ENCODE measurements at regions not wholly inside any gene's neighbourhood (a gene's known extent, or its start where the extent isn't known, plus 50 kb on each side); places are given as distances from the start of the nearest gene placed in this dataset.

GRCh38 chr22:22978637-22979036 lies 91.0 kb downstream of the IGLL5 start:
- DNase-seq (ENCODE audit: low read depth, low spot score) (no peak), ATAC-seq (no peak)
- Histone ChIP-seq H3K4me3 (ENCODE audit: low read depth in 2 of 2, low read length in 2 of 2) (no peak overlapping the region), H3K4me1 (ENCODE audit: control insufficient read depth, insufficient read depth, low read length) (no peaks in the 10 kb centered on the region), H3K27ac (ENCODE audit: low read length) (no peak overlapping the region), H3K36me3 (ENCODE audit: control insufficient read depth, insufficient read depth, low read length) (no peaks in the 10 kb centered on the region), H3K27me3 (ENCODE audit: control insufficient read depth, insufficient read depth, low read length) (no peaks in the 10 kb centered on the region), H3K9me3 (ENCODE audit: control insufficient read depth, insufficient read depth, low read depth, low read length) (peaks cover 12% of the 10 kb centered on the region; the same call in 1 of the 2 replicates)
- intact Hi-C loops (cut with micrococcal nuclease; ENCODE audit: unreplicated experiment) = no loop called here
- no TSS peak for BruUV-seq (replicated peaks)
- ChIA-PET POLR2A (no interaction called here), CTCF (no interaction called here)
- in situ Hi-C loops (cut with HindIII; ENCODE audit: low pct_unique_long_range_greater_than_20kb, low sequenced_read_pairs) = no loop called here
- TF ChIP-seq SIN3A (IDR thresholded peaks at IDR 0.05; ENCODE audit: borderline replicate concordance, insufficient read depth, low read depth, low read length) (no peak), POLR2AphosphoS5 (IDR thresholded peaks at IDR 0.05; ENCODE audit: low read depth, low read length) (no peak), REST (IDR thresholded peaks at IDR 0.05; ENCODE audit: insufficient read depth in 1 of 2, low read depth in 2 of 2, low read length in 1 of 2) (no peak), TCF7L2 (IDR thresholded peaks at IDR 0.05; ENCODE audit: low read depth, low read length) (no peak), CTCF (IDR thresholded peaks at IDR 0.05) (no peak)

- intact Hi-C loops (cut with micrococcal nuclease; ENCODE audit: unreplicated experiment) = no loop called here
- no peaks in the 10 kb centered on the region for H3K36me3 ChIP-seq (ENCODE audit: control insufficient read depth, insufficient read depth, low read length)
- no peak overlapping the region for H3K4me3 ChIP-seq (ENCODE audit: low read depth in 2 of 2, low read length in 2 of 2)
- TF ChIP-seq TCF7L2 (IDR thresholded peaks at IDR 0.05; ENCODE audit: low read depth, low read length) (no peak), CTCF (IDR thresholded peaks at IDR 0.05) (no peak), REST (IDR thresholded peaks at IDR 0.05; ENCODE audit: insufficient read depth in 1 of 2, low read depth in 2 of 2, low read length in 1 of 2) (no peak), SIN3A (IDR thresholded peaks at IDR 0.05; ENCODE audit: borderline replicate concordance, insufficient read depth, low read depth, low read length) (no peak), POLR2AphosphoS5 (IDR thresholded peaks at IDR 0.05; ENCODE audit: low read depth, low read length) (no peak)
- ChIA-PET POLR2A (no interaction called here), CTCF (no interaction called here)
- no peak overlapping the region for H3K27ac ChIP-seq (ENCODE audit: low read length)
- BruUV-seq (replicated peaks) = no TSS peak
- in situ Hi-C loops (cut with HindIII; ENCODE audit: low pct_unique_long_range_greater_than_20kb, low sequenced_read_pairs) = no loop called here
- DNase-seq (ENCODE audit: low read depth, low spot score) (no peak), ATAC-seq (no peak)
- H3K9me3 ChIP-seq (ENCODE audit: control insufficient read depth, insufficient read depth, low read depth, low read length) = peaks cover 12% of the 10 kb centered on the region; the same call in 1 of the 2 replicates
- no peaks in the 10 kb centered on the region for H3K27me3 ChIP-seq (ENCODE audit: control insufficient read depth, insufficient read depth, low read length)
- no peaks in the 10 kb centered on the region for H3K4me1 ChIP-seq (ENCODE audit: control insufficient read depth, insufficient read depth, low read length)
Observed at GRCh38 chr22:22979121-22979724, 91.1 kb upstream of the GNAZ start.
